NOMO-1 treated with DMSO at 0.1 percent for 48 hours (cell line): ENCODE measurements at regions not wholly inside any gene's neighbourhood (a gene's known extent, or its start where the extent isn't known, plus 50 kb on each side); places are given as distances from the start of the nearest gene placed in this dataset.
"Not testable (repeated sequence)": the region's sequence is repeated elsewhere in the genome, so short reads cannot be mapped to it uniquely, and the experiment has no call there.

Source experiments
- DNase-seq: peaks from one replicate; lab custom pipeline; 2025; ENCODE audit not compliant: unreplicated experiment; lab: John Stamatoyannopoulos, UW

DNA sequence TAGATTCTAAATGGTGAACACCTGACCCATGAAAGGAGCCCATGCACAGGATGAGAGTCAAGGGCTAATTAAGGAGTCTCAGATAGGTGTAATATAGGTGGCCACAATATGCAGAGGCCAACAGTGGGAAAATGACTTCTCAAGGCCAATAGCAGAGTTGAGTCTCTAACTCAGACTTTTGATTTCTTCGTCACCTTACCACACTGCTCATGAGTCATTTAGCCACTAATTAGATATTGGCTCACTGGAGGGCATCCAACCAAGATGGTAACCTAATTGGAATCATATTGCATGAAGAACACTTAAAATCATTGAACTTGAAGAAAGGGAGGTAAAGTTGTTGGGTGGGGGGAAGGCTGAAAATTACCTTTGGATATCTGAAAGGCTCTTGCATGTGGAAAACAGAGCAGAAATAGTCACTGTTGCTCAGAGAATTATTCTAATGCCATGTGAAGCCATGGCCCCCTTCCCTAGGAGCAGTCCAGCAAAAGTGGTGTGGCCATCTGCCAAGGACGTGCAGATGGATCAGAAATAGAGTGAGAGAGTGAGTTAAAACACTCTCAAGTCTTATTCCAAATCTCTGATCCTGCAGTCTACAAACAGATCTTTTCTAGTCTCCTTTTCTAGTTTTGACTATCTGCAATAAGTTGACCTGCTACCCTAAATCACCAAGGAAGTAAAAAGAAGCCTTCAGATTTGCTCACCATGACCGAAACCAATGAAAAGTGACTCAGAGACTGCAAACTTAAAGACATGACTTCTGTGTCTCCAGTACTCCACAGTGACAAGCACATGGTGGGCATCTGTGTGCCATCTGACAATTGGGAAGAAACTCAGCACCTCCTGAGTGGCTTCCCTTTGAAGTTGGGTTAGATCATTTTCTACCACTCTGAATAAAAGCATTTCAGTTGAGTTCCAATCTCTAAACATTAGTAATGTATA lies 93.9 kb upstream of the C1QTNF7 start:
- peak; percentile 45 for DNase-seq

GRCh38 chr4:15336410-15337167 lies 91.2 kb upstream of the C1QTNF7 start:
- DNase-seq: no peak

DNA sequence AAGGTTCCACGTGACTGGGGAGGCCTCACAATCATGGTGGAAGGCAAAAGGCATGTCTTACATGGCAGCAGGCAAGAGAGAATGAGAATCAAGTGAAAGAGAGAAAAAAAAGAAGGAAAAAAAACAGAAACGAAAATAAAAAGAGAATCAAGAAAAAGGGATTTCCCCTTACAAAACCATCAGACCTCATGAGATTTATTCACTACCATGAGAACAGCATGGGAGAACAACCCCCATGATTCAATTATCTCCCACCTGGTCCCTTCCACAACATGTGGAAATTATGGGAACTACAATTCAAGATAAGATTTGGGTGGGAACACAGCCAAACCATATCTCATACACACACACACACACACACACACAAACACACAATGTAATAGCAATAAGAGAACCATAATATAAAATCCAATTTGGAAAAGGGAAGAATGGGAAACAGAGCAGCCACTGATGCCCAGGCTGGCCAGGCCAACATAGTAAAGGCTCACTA lies 90.6 kb upstream of the C1QTNF7 start:
- not testable (repeated sequence) for DNase-seq

GRCh38 chr4:15339737-15340136 lies 88.1 kb upstream of the C1QTNF7 start:
- no peak for DNase-seq

DNA sequence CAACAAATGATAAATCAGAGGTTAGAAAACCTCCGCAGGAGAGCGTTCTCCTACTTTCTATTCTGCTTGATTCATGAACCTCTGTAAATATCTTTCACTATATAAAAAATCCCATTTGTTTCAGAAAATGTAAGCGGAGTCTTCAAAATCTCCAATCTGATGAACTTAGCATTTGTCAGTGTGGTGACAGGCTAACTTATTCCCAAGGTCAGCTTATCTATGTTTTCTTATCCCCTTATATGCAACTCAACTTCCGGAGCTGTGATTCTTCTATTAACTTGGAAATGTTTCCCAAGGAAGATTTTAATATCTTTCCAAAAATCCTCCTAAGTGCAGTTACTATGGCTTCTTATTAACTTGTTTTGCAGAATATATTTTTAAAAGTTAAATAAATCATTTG lies 87.5 kb upstream of the C1QTNF7 start:
- DNase-seq: no peak

GRCh38 chr4:15340902-15341732 lies 86.7 kb upstream of the C1QTNF7 start:
- DNase-seq: no peak

- DNase-seq: no peak
These were observed 86.0 kb upstream of the C1QTNF7 start for GRCh38 chr4:15341733-15342300.

- DNase-seq: no peak
These were observed 84.8 kb upstream of the C1QTNF7 start for GRCh38 chr4:15343000-15343399.

DNA sequence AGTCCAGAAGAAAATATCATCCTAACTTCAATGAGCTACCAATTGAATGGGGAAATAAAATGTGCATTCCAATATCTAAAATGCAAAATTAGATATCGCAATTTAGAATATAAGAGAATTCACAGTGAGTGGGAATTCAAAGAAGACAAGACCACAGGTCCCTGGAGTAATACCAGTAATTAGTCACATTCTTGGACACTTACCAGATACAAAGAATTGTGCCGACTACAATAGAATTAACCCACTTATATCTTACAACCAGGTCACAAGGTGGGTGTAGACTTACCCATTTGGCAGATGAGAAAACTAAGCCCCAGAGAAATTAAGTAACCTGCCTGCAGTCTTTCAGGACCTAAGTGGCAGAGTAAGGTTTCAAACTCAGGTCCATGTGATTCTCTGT lies 84.3 kb upstream of the C1QTNF7 start:
- no peak for DNase-seq

DNA sequence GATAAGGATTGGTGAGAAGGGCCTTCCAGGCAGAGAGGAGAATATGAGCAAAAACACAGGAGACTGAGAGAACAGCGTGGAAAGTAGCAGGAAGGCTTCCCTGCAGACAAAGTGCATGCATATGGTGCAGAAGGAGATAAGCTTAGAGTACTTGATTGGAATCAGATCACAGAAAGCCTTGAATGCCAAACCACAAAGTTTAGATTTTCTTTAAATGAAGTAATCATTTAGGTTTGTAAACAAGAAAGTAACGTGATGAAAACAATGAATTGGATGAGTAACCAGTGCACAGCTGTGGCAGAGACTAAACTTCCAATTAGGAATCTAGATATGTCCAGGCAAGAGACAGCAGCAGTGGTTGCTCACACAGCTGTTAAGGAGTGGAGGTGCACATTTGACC lies 83.8 kb upstream of the C1QTNF7 start:
- no peak for DNase-seq

DNA sequence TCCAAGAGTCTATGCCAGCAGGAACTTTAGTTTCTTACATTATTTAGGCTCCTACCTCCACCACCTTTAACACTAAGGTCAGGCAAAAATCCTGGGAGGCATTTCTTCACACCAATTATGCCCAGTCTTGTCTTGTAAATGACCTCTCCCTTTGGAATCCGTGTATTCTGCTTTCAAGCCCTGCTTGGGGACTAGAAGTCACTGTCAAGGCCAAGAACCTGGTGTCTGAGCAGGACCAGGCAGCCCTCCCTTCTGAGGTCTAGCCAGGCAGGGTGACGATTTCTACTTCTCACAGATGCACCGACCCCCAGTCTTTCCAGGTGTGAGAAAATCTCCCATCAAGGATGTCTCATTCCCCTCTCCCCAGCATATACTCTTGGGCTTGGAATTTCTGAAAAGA lies 82.7 kb upstream of the C1QTNF7 start:
- no peak for DNase-seq

DNA sequence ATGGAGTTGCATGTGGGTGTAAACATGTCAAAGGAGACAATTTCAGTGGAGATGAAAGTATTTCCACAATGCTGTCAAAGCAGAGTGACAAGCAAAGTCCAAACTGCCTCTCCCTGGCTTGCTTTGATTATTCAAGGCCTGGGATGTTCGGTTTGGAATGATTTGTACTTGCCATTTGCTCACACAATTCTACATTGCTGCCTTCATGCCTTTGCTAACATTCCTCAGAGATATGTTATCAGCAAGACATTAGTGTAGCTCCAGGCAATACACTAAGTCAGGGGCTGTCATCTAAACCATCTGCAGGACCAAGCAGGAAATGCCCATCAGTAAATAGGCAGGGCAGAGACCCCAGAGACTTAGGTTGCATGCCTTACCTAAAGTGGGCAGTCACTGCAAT lies 79.6 kb upstream of the C1QTNF7 start:
- DNase-seq: no peak

DNA sequence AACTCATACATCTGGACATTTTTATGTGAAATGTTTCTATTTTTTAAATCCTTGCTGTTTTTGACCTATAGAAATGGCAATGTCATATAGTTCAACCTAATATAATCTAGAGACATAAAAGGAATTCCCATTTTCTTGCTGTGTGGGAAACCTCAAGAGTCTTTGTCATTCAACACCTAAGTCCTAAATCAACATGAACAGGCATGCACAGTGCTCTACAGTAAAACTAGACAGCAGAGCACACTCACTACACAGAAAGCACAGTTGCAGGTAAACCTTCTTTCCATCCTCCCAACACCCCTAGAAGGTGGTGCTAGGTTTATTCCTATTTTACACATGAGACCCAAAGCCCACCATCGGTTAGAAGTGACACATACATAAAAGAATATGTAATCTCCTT lies 79.1 kb upstream of the C1QTNF7 start:
- DNase-seq: no peak

GRCh38 chr4:15349531-15349935 lies 78.3 kb upstream of the C1QTNF7 start:
- DNase-seq: peak; percentile 76

GRCh38 chr4:15349965-15350364 lies 77.9 kb upstream of the C1QTNF7 start:
- no peak for DNase-seq

GRCh38 chr4:15352524-15352923 lies 75.3 kb upstream of the C1QTNF7 start:
- no peak for DNase-seq

- no peak for DNase-seq
These were observed 74.6 kb upstream of the C1QTNF7 start for GRCh38 chr4:15353207-15353606.

DNA sequence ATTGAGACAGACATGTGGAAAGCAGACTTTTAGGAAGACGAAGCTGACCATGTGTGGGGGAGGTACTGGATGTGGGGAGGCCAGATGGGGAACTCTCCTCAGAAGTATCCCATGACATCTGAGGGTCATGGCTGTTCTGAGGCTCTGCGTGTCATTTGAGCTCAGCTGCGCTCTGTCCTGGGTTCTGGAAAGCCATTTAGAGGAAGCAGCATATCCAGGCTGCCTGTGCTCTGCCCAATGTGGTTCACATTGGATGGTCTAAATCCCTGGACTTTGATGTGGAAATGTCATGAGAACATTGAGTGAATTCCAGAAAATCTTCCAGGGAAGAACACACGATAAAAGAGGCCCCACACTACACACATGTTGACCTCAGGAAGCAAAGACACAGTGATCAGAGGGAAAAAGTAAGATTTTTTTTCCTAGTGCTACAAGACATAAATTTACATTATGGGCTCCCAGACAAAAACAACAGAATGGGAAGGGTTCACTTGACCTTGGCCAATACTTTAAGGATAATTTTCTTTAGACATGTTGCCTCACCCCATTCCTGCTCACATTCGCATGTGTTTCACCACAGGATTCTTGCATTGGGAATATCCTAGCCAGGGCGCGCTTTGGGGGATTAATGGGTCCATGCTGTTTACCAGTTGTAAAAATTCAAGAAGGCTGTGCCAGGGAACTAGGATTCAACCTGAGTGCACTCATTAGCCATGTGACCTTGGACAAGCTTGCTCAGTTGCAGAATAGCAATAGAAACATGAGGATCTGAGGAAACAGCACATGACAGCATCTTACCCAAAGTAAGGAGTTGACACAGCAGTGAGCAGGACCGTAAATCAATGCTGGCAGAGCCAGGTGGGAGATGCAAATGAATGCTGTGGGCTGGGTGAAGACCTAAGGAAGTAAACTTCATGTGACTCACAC lies 73.2 kb upstream of the C1QTNF7 start:
- no peak for DNase-seq

DNA sequence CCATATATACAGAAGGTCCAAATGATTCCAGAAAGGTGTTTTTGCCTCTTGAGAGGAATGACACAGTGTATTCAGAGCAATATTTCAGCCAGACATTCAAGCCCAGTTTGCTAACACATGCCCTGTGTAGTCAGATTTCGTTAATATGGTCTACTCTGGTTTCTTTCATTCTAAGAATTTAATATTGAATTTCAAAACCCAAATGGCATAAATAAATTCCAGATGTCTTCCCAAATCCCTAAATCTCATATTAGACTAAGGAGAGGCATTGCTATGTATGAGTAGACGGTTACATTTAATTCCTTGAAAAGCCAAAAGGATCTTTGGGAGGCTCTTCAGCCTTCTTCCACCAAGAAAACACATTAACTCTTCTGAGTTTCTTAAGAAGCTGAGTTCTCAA lies 66.3 kb upstream of the C1QTNF7 start:
- DNase-seq: no peak

DNA sequence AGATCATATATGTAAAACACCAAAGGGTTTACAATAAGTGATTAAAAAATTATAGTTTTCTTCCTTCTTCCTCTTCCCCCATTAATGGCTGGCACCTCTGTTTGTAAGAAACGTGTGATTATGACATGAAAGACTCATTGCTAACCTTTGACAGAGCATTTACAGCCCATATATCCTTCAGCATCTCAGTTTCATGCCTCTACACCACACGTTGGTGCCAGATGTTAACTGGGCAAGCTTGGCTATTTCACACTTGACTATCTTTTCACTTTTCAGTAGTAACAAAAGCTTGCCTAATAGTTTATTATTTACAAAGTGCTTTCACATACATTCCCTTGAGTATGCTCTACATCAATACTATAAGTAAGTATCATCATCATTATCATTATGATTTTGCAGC lies 65.3 kb upstream of the C1QTNF7 start:
- DNase-seq: no peak
